Bronchial epithelial cell (primary cell): ENCODE measurements at regions not wholly inside any gene's neighbourhood (a gene's known extent, or its start where the extent isn't known, plus 50 kb on each side); places are given as distances from the start of the nearest gene placed in this dataset.
"Not testable (repeated sequence)": the region's sequence is repeated elsewhere in the genome, so short reads cannot be mapped to it uniquely, and the experiment has no call there.

Experiments used
- DNase-seq: peaks from one replicate; pipeline ENCODE4 v3.0.0-alpha.2; 2010; ENCODE audit warnings: low read depth
- FAIRE-seq: peaks from 2 replicates; lab custom pipeline; 2011; peaks lifted over from hg19 to GRCh38; lab: Jason Lieb, UNC
- H3K27me3 ChIP-seq: 2 replicates; pipeline ENCODE4 v1.5.1; 2011; ENCODE audit warnings: low read length; ENCODE audit not compliant: control insufficient read depth, insufficient read depth
- H3K36me3 ChIP-seq: 2 replicates; pipeline ENCODE4 v1.5.1; 2011; ENCODE audit warnings: low read length; ENCODE audit not compliant: control insufficient read depth, insufficient read depth
- H3K4me3 ChIP-seq: 2 replicates; pipeline ENCODE4 v1.5.1; 2011; ENCODE audit warnings: mild to moderate bottlenecking, low read depth, low read length, control low read depth
- CTCF ChIP-seq: IDR thresholded peaks from 2 replicates; pipeline ENCODE4 v1.5.1; 2011; ENCODE audit warnings: mild to moderate bottlenecking, moderate library complexity, low read length, control low read depth, inconsistent platforms; ENCODE audit not compliant: insufficient read depth, severe bottlenecking

- no peak for DNase-seq
- no peak overlapping the region for H3K4me3 ChIP-seq
- no peak for FAIRE-seq
- H3K36me3 ChIP-seq = no peaks in the 10 kb centered on the region
- no peak for TF ChIP-seq CTCF
- H3K27me3 ChIP-seq = no peaks in the 10 kb centered on the region
Measured at GRCh38 chr6:96436398-96436797, 85.2 kb upstream of the UFL1 start.

GRCh38 chr6:96437228-96437627 lies 84.4 kb upstream of the UFL1 start:
- H3K27me3 ChIP-seq, H3K36me3 ChIP-seq, DNase-seq, FAIRE-seq, H3K4me3 ChIP-seq: not testable (repeated sequence)

- Histone ChIP-seq H3K4me3 (no peak overlapping the region), H3K27me3 (no peaks in the 10 kb centered on the region), H3K36me3 (no peaks in the 10 kb centered on the region)
- DNase-seq (peak; percentile 10), FAIRE-seq (no peak)
- TF ChIP-seq CTCF = no peak
Measured at GRCh38 chr6:96450082-96450769, 71.4 kb upstream of the UFL1 start.

GRCh38 chr6:96450770-96451130 lies 70.9 kb upstream of the UFL1 start:
- H3K4me3 ChIP-seq = no peak overlapping the region
- DNase-seq (no peak), FAIRE-seq (no peak)
- no peaks in the 10 kb centered on the region for H3K27me3 ChIP-seq
- TF ChIP-seq CTCF = no peak
- no peaks in the 10 kb centered on the region for H3K36me3 ChIP-seq

- DNase-seq (no peak), FAIRE-seq (no peak)
- Histone ChIP-seq H3K4me3 (no peak overlapping the region), H3K27me3 (no peaks in the 10 kb centered on the region), H3K36me3 (no peaks in the 10 kb centered on the region)
- no peak for TF ChIP-seq CTCF
Measured at GRCh38 chr6:96458771-96459170, 62.8 kb upstream of the UFL1 start.

- H3K4me3 ChIP-seq = no peak overlapping the region
- peak; percentile 63 for DNase-seq
- no peaks in the 10 kb centered on the region for H3K27me3 ChIP-seq
- FAIRE-seq = no peak
- TF ChIP-seq CTCF = no peak
- no peaks in the 10 kb centered on the region for H3K36me3 ChIP-seq
Measured at GRCh38 chr6:96460052-96460700, 61.4 kb upstream of the UFL1 start.
